NCI-H524 treated with DMSO at 0.1 percent for 48 hours (cell line): ENCODE measurements at regions not wholly inside any gene's neighbourhood (a gene's known extent, or its start where the extent isn't known, plus 50 kb on each side); places are given as distances from the start of the nearest gene placed in this dataset.

ENCODE experiments used
- DNase-seq: peaks from one replicate; lab custom pipeline; 2025; lab: John Stamatoyannopoulos, UW

- DNase-seq = no peak
Observed at GRCh38 chr20:10806539-10806938, 132.7 kb upstream of the JAG1 start.

DNA sequence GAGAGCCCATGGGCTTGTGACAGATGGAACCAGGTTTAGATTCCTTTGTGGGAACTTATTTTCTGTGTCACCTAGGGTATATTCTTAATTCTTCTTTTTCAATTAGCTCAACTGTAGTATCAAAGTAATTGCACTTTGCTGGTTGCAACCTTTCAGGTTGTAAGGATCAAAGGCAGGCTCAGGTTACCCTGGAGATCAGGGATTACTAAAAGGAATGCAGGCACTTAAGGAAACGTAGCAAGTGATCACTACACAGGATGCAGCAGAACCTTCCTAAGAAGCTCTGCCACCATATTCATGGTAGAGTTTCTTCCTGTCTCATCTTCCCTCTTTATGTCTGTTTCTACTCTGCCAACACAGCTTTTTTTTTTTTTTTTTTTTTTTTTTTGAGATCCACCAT is 133.2 kb upstream of the JAG1 start:
- DNase-seq = no peak

GRCh38 chr20:10812759-10813327 is 139.0 kb upstream of the JAG1 start:
- no peak for DNase-seq

- DNase-seq = no peak
Observed at GRCh38 chr20:10823585-10823984, 149.8 kb upstream of the JAG1 start.

GRCh38 chr20:10824750-10825500 is 151.1 kb upstream of the JAG1 start:
- DNase-seq = no peak

- DNase-seq = no peak
Observed at GRCh38 chr20:10826111-10826510, 152.3 kb upstream of the JAG1 start.

GRCh38 chr20:10828180-10828579 is 154.4 kb upstream of the JAG1 start:
- DNase-seq = no peak

DNA sequence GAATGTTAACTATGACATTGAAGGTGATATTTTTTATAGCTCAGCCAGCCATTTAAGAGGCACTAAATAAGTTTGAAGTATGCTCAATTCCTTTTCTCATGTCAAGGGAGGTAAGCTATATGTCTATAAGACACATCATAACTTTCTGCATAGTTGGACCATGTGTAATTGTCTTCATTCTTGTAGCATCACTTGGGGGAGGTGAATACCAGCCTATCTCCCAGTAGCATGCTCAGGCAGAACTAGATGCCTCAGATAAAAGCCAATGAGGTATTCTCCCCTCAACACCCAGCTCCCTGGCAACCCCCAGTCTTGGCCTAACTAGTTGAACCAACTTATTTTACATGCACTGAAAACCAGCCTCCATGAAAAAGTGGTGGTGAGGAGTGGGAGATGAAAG is 158.3 kb upstream of the JAG1 start:
- no peak for DNase-seq

- no peak for DNase-seq
Observed at GRCh38 chr20:10837901-10838300, 164.1 kb upstream of the JAG1 start.

GRCh38 chr20:10842116-10842515 is 168.3 kb upstream of the JAG1 start:
- no peak for DNase-seq

DNA sequence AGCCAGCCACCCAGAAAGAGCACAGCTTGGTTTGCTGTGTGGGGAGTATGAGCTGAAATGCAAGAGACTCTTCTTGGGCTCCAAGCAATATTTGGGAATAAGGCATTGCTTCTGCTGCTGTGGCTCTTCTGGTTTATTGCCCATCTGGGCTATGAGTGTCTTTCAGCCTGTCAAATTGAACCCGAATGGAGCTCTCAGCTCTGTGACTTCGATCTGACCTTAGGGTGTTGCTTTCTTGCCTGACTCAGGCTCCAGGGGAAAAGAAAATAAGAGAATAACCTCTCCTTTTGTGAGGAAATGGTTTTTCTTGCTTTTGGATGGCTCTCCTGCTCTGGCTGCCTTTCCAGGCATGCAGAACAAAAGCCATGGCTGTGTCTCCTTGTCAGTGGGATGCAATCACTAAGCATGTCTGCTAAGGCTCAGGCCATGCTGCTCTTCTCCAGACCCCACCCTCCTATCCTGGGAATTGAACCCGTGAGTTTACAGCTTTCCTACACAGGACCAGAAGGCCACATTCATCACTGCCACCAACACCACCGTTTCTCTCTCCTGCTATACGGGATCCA is 169.4 kb upstream of the JAG1 start:
- no peak for DNase-seq

DNA sequence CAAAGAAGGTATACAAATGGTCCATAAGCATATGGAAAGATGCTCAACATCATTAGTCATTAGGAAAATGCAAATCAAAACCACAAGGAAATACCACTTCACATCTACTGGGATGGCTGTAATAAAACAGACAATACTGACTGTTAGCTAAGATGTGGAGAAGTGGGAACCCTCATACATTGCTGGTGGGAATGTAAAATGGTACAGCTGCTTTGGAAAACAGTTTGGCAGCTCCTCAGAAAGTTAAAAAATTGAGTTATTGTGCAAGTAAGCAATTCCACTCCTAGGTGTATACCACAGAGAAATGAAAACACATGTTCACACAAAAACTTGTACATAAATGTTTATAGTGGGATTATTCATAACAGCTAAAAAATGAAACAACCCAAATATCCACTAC is 173.0 kb upstream of the JAG1 start:
- DNase-seq = no peak

DNA sequence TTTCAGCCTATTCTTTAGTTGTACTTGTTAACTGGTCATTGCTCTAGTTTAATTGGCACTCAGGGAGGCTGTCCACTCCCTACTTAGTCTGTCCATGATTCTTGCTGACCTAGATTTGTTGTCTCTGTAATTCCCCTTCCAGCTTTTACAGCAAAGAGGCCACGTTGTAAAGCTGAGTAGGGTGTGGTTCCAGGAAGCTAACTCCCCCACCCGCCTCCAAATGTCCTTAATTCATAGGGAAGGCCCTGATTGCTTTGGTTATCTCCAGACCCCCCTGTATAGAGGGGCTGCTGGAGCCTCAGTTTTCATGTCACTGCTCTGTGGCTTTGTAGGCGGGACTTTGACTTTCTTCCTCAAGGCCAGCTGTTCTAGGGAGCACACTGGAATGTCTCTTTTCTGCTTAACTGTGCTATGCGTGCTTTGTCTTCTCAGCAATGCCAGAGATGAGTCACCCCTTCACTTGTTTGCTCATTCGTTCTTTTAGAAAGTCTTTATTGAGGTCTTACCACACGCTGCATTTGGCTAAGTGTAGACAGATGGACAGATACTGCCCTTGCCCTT is 175.1 kb upstream of the JAG1 start:
- no peak for DNase-seq

DNA sequence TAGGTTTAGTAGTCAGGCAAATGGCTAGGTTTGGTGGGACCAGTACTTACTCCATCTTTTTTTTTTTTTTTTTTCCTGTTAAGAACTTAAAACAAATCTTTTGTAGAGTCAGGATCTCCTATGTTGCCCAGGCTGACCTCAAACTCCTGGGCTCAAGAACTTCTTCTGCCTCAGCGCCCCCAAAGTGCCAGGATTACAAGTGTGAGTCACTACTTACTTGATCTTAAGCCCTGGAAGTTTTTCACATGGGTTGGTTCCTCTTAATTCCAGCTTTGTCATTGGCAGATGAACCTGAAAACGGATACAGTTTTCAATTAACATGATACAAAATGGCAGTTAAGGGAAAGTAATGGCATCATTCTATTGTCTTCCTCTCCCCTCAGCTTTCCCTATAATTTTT is 179.4 kb upstream of the JAG1 start:
- no peak for DNase-seq

DNA sequence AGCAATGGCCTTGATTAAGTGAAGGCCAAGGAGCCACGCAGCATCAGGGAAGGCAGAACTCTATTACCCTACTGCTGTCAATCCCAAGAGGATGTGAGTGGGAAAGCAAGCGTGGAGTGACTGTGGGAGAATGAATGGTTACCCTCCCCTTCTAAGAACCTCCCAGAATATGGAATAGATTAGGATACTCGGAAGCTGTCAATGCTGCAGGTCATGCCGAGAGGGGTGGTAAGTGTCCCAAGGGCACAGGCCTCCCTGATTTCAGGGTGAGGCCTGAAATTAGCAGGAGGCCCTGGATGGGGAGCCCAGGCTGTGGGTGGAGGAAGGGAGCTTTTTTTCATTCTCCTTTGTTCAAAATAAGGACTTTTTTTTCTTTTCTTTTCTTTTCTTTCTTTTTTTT is 179.9 kb upstream of the JAG1 start:
- no peak for DNase-seq

- DNase-seq = no peak
Observed at GRCh38 chr20:10854976-10855375, 181.2 kb upstream of the JAG1 start.

- no peak for DNase-seq
Observed at GRCh38 chr20:10855778-10856177, 182.0 kb upstream of the JAG1 start.

DNA sequence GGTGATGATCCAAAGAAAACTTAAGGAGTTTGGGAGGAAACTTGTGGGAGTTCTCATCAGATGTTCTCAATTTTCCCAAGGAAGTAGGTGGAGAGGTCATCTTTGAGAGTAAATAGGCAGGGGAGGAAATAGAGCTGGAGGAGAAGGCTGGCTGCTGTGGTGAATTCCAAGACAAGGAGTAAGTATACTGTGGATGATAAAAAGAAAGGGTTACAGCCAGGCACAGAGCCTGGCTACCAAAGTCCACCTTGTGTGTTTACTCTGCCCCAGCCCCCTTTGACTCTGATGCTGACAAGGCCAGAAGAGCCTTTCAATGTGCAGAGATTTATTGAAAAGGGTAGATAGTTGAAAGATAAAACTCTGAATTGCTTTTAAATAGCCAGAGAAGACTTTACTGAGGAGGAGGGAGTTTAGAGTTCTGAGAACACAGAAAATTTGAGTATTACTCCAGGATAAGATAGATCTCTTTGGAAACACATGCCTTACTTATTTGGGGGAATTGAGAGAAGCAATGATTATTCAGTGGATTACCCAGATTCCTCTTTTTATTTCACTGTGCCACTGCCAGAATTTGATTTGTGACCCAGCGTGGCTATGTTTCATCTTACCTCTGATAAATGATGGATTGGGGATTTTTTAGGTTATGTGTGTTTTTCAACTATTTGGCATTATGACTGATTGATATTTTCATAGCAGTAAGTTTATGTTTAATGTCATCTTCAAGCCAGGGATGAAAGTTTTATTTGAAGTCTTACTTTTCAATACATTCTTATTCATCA is 182.6 kb upstream of the JAG1 start:
- DNase-seq = no peak

DNA sequence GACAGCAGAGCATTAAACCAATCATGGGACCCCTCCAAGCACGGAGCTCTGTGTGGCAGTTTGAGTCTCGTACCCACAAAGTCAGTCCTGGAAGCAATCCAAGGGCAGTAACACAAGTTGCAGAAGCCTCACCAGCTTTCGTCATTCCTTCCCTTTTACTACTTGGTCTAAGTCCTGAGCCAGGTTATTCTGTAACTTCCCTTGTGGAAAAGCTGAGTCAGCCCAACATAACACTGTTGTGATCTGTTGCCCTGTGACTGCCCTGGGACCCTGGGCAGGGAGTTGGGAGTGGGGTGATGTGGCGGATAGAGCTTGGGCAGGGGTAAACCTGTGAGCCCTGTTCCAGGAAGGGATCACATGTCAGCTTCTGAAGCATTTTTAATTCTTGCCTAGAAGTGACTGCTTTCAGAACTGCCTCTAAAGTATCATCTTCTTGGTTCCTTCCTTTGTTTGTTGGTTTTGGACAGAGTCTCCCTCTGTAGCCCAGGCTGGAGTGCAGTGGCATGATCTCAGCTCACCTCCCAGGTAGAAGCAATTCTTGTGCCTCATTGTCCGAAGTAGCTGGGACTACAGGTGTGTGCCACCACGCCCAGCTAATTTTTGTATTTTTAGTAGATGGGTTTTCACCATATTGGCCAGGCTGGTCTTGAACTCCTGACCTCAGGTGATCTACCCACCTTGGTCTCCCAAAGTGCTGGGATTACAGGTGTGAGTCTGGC is 183.7 kb upstream of the JAG1 start:
- no peak for DNase-seq

- no peak for DNase-seq
Observed at GRCh38 chr20:10861090-10861489, 187.3 kb upstream of the JAG1 start.

GRCh38 chr20:10861619-10862018 is 187.8 kb upstream of the JAG1 start:
- DNase-seq = no peak
